C4-2B (cell line): ENCODE measurements at regions not wholly inside any gene's neighbourhood (a gene's known extent, or its start where the extent isn't known, plus 50 kb on each side); places are given as distances from the start of the nearest gene placed in this dataset.

ENCODE experiments used
- ZFX ChIP-seq: fragments of 450-650 bp; IDR thresholded peaks from 2 replicates; pipeline ENCODE4 v1.6.1; 2017
- TF ChIP-seq, protein P1 (sequence below): fragments of 450-650 bp; conservative IDR thresholded peaks from 2 replicates; pipeline ENCODE4 v1.5.1; 2017; ENCODE audit warnings: mild to moderate bottlenecking

GRCh38 chr5:148713735-148714508 lies 59.6 kb upstream of the HTR4 start:
- TF ChIP-seq, protein P1, sequence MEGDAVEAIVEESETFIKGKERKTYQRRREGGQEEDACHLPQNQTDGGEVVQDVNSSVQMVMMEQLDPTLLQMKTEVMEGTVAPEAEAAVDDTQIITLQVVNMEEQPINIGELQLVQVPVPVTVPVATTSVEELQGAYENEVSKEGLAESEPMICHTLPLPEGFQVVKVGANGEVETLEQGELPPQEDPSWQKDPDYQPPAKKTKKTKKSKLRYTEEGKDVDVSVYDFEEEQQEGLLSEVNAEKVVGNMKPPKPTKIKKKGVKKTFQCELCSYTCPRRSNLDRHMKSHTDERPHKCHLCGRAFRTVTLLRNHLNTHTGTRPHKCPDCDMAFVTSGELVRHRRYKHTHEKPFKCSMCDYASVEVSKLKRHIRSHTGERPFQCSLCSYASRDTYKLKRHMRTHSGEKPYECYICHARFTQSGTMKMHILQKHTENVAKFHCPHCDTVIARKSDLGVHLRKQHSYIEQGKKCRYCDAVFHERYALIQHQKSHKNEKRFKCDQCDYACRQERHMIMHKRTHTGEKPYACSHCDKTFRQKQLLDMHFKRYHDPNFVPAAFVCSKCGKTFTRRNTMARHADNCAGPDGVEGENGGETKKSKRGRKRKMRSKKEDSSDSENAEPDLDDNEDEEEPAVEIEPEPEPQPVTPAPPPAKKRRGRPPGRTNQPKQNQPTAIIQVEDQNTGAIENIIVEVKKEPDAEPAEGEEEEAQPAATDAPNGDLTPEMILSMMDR = no peak
- no peak for TF ChIP-seq ZFX
